ENCODE measurements at regions not wholly inside any gene's neighbourhood (a gene's known extent, or its start where the extent isn't known, plus 50 kb on each side); places are given as distances from the start of the nearest gene placed in this dataset.
"Not testable (repeated sequence)": the region's sequence is repeated elsewhere in the genome, so short reads cannot be mapped to it uniquely, and the experiment has no call there.

DNA sequence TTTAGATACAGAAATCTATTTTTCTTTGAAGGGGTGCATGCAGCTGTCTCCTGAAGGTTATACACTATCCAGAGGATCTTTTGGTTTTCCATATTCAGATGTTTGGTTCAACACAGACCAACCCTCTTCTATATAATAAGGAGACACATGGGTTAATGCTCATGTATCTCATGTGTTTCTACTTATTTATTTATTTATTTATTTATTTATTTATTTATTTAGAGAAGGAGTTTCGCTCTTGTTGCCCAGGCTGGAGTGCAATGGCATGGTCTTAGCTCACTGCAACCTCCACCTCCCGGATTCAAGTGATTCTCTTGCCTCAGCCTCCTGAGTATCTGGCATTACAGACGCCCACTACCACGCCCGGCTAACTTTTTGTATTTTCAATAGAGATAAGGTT, 263.2 kb upstream of the MBL2 start:
- TF ChIP-seq, protein P1, sequence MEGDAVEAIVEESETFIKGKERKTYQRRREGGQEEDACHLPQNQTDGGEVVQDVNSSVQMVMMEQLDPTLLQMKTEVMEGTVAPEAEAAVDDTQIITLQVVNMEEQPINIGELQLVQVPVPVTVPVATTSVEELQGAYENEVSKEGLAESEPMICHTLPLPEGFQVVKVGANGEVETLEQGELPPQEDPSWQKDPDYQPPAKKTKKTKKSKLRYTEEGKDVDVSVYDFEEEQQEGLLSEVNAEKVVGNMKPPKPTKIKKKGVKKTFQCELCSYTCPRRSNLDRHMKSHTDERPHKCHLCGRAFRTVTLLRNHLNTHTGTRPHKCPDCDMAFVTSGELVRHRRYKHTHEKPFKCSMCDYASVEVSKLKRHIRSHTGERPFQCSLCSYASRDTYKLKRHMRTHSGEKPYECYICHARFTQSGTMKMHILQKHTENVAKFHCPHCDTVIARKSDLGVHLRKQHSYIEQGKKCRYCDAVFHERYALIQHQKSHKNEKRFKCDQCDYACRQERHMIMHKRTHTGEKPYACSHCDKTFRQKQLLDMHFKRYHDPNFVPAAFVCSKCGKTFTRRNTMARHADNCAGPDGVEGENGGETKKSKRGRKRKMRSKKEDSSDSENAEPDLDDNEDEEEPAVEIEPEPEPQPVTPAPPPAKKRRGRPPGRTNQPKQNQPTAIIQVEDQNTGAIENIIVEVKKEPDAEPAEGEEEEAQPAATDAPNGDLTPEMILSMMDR (IDR thresholded peaks at IDR 0.05): not testable (repeated sequence)
- TF ChIP-seq POLR2A (IDR thresholded peaks at IDR 0.05): not testable (repeated sequence)

Measured in thyroid gland (tissue), 4 donors.